ENCODE measurements at regions not wholly inside any gene's neighbourhood (a gene's known extent, or its start where the extent isn't known, plus 50 kb on each side); places are given as distances from the start of the nearest gene placed in this dataset.

DNA sequence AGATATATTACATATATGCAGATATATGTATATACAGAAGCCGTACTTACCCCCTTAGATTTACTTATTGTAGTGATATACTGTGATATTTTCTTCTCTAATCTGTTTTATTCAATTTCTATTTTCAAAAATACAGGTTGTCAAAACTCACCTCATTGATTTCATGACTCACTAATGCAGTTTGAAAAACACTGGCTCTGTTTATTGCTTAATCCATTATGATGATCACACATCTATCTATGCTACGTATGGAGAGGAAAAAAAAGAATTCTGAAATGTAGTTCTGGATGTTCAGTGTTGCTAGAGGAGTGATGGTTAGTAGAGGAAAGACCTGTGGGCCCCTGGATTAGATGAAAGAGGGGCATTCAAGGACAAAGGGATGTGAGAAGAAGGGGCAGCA, 121.0 kb upstream of the RPS23 start:
- no peak for DNase-seq (ENCODE audit: low read depth, low spot score)

DNA sequence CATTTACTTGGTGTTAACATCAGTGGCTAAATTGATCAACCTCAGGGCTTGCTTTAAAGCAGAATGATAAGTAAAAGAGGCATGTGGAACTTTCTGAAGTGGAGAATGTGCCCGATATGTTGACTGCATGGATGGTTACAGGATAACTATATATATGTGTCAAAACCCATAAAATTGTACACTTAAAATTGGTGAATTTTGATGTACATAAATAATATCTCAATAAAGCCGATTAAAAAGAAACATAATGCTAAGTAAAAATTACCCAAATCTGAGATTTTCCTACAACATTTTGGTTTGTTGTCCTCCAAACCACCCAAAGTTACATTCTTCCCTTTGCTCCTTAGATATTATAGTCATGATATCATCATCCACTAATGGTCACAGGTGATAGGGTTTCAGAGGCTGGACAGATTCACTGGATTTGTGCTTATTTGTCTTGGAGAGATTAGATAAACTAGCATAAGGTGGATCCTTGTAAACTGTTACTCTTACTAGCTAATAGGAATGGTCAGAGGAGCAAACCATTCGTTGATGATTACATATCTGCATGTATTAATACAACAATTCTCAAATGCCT, 119.7 kb upstream of the RPS23 start:
- no peak for DNase-seq (ENCODE audit: low read depth, low spot score)

DNA sequence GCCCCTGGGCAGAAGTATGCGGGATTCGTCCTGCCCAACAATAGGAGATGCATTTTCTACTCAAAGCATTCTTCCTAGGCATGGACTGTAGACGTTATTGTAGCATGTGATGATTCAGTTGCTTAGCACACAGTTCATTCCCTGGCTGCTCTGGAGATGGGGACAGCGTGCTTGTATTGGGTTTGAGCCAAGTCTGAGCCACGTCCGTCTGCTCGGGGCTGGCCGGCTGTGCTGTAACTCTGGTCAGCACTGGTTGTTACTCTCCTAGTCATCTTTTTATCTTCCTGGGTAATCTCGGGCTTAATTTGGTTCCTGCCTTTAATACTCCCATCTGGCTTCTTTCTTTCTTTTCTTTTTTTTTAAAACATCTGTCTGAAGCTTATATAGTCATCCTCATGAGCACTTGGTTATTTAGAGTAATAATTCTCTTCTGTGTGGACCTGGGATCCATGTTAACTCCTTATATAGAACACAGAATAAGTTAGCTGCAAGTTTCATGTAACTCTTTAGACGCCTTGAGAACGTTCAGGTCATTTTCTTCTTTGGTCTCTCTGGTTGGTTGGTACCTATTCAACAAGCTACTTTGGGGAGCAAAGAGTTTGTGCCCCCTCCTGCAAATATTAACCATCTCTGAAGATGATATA, 118.8 kb upstream of the RPS23 start:
- no peak for DNase-seq (ENCODE audit: low read depth, low spot score)

DNA sequence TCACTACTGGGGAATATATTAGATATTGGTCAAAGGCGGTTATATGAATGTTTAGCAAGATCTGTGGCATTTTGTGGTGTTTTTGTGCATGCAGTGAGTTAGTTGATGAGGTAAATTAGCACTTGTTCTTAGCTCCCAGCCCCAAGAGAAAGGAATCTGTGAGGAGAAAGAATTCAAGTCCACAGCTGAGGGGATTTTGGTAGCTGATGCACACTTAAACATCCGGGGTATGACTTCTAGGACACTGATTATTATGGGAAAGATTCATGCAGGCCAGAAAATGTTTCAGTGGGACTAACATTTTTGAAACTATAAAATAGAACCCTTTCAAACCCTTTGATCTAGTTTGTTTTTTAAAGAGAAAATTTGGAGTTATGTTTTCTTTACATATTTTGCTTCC, 118.2 kb upstream of the RPS23 start:
- no peak for DNase-seq (ENCODE audit: low read depth, low spot score)

DNA sequence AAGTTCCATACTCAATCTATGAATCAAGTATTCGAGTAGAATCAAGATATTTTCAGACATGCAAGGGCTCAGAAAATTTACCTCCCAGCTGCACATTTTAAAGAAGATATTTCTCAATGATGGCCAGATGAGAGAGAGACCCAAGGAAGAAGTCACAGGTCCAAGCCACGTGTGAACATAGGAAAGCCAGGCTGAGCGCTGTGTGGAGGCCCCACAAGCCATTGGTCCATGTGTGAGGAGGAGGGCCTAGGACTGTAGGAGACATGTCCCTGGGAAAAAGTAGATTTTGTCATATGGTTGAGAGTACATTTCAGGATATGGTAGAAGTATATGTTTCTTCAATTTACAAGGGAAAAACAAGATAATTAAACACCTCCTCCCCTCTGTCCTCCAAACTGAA, 115.8 kb upstream of the RPS23 start:
- DNase-seq (ENCODE audit: low read depth, low spot score): no peak

DNA sequence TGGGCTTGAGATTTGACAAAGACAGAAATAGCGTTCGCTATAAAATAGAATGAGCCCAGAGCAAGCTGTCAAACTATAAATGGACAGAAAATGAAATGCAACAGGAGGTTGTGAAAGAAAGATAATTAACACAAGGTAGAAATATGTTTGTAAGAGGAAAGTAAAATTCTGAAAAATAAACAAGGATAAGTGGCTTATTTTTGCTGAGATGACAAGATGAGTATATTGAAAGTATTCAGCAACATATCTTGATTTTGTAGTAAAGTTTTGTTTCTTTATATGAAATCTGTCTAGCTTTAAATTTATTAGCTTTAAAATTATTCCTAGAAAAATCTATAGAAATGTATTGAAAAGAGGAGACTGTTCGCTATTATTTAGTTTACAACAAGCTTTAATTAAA, 111.9 kb upstream of the RPS23 start:
- no peak for DNase-seq (ENCODE audit: low read depth, low spot score)

DNA sequence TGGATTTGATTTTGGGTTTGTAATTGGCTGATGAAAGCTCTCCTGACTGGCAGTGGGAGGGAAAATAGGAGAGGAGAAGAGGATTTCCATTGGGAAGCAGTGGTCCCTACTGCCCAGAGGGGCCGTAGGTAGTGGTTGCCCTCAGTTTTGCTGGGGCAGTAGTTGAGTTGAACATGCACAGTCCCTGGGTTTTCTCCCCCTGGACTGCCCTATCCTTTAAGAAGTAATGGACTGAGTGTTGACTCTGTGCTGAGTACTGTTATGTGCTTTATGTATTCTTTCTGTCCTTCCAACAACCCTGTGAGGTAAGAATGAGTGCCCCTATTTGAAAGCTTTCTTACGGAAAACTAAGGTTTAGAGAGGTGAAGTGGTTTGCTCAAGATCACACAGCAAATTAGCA, 111.2 kb upstream of the RPS23 start:
- DNase-seq (ENCODE audit: low read depth, low spot score): no peak

DNA sequence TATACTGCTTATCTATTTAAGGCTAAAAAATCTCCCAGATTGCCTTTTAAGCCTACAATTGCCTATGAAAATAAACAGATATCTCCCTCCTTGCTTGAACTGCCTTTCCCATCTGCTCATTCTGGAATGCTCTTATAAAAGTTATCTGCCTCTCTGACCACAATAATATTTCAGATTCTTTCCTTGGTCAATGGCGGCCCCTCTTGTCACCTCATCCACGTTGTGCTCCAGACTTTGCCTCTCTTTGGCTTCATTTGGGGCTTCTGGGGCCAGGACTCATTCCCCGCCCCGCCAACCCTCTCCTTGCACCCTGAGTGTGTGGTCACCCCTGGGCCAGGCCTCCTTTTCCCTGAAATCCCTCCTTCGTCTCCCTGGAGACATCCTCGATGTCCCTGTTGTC, 110.0 kb upstream of the RPS23 start:
- no peak for DNase-seq (ENCODE audit: low read depth, low spot score)

DNA sequence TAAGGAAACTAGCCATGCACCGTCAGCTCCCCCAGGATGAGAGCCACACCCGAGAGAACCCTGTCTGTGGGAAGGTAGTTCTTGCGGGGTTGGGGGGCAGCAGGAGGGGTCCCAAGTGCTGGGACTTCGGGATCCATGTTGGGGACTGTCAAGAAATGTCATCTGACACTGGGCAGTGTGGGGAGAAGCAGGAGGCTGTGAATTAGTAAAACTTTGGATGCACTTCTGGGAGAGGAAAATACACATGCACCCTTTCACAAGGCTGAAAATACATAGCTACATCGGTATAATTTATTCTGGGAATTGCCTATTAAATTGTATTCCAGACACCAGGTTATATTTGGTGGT, 109.6 kb upstream of the RPS23 start:
- DNase-seq (ENCODE audit: low read depth, low spot score): no peak

DNA sequence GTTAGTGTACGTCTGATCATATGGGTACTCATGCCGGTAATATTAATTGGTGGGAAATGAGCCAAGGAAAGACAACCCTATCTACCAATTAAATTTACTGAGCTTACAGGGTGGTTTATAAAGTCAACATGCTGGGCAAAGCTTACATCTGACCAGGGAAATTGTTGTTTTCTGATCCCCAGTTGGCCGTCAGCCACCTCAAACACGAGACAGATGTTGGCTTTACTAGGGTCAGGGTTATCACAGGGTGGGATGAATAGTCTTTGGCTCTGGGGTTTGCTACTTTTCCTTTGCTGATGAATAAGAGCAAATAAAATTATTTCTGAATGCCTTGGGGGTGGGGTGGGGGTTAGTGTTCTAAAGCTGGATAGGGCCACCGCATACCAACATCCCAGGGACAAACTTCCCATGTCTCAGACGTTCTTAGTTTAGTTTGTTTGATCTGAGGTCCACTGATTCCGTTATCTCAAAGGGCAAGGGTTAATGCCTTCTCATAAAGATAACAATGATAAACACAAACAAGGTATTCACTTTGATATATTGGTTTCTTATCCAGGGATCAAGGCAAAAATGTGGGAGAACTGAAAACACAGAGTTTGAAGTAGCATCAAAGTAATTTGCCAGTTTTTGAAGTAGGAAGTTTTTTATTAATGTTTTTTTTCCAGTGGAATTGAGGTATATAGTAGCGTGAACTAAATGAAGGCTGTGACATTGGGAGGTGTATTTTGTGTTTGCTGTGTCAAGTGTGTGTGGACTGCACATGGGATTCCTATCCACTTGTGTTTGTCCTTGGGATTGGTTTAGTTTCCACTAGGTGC, 109.1 kb upstream of the RPS23 start:
- no peak for DNase-seq (ENCODE audit: low read depth, low spot score)

DNA sequence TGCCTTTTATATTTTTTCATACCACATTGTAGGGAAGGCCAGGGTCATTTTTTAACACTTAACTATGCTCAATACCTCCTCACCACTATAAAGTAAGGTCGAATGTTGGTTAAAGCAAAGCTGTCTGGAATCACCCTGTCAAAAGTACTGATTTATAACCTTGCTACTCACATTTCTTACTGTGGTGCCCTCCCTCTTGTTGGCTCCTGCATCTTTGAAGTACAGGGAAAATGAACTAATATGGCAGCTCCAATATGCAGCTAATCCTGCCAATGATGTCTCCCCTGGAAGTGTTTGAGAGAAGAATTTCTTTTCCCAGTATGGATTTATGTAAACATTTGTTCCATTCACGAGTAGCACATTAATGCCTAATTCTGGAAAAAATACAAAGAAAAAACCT, 108.4 kb upstream of the RPS23 start:
- DNase-seq (ENCODE audit: low read depth, low spot score): no peak

DNA sequence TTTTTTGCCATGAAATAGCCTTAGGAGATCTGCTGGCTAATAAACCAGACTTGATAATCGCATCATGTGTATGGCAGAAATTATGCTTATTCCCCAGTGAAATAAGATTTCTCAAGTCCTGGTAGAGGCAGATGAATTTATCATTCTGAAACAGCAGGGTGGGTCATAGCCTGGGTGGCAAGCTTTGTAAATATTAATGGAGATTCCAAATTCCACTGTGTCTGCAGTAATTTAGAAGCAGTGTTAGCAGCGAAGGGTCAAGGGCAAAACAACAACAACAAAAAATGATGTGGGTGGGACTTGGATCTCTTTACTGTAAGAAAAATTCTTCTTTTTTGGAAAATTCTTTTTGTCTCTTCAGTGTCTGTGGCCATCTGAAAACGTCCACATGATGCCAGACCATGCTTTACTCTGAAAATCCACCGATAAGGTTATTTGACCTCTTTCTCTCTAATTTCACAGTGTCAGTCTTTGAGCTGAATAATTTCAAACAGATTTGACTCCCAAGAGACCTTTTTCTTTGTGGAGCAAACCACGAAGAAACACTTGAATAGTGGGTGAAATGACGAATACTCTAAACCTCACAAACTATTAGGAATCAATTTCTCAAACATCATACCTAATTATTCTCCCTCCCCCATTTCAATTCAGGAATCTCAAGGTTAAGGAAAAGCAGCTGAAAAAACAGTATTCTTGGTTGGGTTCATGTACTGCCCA, 106.0 kb upstream of the RPS23 start:
- no peak for DNase-seq (ENCODE audit: low read depth, low spot score)

DNA sequence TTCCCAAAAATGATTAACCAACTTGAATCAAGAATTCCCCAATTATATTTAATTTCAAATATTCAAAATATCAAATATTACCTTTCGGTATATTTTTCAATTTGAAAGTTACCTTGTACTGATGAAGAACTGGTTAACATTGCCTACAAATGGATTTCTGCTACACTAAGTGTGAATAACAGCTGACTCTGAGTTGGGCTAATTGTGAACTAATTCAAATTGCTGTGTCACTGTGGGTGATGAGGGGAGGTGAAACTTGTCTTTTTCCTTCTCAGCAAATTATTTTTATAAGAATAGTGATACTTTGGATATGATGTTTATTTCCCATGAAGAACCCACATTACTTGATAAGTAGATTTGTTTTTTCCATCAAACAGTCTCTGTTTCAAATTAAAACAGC, 103.4 kb upstream of the RPS23 start:
- DNase-seq (ENCODE audit: low read depth, low spot score): no peak

DNA sequence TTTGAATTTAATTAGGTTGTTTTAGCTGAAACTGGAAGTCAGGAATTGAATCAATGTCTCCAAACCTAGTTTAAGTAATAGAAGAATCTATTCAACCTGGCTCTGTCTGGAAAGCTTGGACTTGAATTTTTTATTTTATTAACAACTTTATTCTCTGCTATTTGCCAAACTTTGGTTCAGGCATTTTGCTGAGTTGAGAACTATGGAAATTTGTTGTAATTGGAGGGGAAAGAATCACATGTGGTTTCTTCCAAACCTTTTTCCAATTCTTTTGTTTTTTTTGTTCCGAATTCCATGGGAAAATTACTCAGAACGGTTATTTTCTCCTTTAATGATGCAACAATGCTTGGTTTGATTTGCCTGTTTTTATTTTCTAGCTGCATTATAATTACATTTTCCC, 98.2 kb upstream of the RPS23 start:
- no peak for DNase-seq (ENCODE audit: low read depth, low spot score)

DNA sequence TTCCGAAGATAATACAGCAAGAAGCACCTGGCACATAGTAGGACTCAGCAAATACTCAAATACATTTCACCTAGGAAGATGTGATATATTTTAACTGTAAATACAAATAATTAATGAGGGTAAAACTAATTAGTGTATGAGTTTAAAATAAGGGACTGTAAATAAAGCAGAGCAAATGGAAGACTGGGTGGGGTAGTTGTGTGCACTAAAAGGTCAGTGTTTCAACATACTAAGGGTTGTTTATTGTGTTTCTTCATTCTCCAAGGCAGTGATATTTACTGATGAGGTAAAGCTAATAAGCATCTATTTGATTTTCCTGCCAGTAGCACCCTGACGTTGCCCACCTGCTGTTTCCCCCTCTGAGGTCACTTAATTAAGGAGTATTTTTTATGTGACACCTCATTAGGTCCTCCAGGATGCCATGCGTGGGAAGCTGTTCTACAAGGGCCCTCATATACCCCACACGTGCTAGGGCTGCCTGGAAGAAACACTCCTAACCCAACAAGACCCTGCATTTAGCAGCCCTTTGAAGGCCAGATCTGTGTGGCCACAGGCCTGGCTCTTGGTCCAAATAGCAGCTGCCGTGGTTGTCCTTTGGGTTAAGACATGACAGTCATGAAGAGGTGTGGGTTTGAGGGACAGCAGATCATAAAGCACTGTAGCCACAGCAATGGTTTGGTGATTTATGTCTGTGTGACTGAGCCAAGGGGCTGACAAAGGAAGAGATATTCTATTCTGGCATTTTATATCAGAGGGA, 97.5 kb upstream of the RPS23 start:
- DNase-seq (ENCODE audit: low read depth, low spot score): no peak

DNA sequence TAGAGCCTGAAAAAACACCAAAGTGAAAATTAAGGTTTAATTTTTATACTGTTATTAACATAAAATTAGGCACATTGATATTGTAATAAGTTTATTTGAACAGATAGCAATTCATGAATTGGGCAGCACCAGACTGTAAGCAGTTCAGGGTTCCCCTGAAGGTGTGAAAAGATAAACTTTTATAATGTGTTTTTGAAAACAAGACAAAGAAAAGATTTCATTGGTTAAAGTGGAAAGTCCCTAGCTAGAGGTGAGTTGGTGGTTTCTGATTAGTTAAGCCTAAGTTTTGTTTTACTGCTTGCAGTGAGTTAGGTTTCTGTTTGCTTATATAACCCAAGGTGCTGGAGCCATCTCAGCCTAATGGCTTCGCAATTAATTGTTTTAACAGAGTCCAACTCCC, 96.5 kb upstream of the RPS23 start:
- no peak for DNase-seq (ENCODE audit: low read depth, low spot score)

DNA sequence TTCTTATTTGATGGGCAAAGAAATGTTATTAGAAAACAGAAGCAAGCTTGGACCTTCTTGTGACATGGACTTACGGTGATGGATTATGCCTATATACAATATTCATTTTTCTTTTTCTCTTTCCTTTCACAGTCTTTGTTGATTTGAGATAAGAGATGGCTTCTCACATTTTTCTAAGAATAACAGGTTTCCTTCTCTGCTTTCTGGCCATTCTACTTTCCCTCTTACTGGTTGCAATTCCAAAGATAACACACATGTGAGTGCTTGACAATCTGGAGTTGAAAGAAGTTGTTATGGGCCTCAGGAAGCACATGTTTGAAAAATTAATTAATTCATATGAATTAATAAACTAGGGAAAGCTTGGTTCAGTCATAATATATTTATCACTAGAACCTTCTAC, 89.8 kb upstream of the RPS23 start:
- DNase-seq (ENCODE audit: low read depth, low spot score): no peak

DNA sequence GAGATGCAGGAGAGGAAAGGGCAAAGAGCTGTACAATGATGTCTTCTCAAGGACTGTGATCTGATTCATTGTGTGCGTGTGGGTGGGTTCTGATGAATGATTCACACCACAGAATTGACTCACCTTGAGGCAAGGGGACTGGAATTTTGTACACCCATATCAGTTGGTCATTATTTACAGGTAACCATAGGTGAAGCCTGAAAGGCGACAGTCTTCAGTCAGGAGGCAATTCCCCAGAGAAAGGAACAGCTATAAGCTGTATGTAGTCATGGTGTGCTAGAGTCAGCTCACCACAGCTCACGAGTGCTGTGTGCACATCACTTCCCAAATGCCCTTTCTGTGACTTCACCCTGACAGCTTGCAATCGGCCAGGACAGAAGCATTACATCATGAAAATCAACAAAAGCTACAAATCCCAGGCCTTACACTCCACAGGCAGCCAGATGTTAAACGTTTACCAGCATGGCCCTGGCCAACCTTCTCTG, 87.6 kb upstream of the RPS23 start:
- DNase-seq (ENCODE audit: low read depth, low spot score): peak; percentile 7

DNA sequence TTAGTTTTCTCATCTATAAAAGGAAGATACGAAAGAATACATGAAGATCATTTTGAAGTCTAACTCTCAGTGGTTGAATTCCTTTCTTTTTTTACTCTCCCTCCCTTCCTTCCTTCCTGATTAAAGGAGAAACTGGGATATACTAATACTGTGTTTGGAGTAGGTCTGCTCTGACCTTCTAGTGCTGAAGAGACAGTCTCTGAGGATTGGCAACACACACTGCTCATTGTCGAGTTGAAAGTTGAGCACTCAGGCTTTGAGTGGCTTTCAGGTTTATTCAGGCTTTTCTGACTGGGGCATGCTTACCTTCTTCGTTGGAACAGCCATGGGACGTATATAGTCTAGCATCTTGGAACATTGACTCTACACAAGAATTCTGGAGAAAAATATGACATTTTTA, 86.9 kb upstream of the RPS23 start:
- no peak for DNase-seq (ENCODE audit: low read depth, low spot score)

DNA sequence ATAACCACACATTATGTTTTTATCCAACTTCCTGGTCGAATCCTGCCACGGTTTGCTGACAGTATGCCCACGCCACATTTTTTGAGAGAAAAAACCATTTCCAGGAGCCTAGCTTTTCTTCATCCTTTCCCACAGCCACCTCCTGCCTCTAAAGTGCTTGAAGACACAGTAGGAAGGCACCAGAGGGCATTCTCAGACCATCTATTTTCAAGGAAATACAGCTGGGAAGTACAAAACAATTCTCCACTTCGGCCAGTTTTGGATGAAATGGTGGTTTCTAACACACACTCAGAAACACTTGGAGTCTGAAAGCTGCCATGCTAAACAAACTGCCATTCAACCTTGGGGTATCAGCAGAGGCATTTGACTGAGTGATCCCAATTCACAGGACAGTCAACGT, 86.3 kb upstream of the RPS23 start:
- DNase-seq (ENCODE audit: low read depth, low spot score): no peak

DNA sequence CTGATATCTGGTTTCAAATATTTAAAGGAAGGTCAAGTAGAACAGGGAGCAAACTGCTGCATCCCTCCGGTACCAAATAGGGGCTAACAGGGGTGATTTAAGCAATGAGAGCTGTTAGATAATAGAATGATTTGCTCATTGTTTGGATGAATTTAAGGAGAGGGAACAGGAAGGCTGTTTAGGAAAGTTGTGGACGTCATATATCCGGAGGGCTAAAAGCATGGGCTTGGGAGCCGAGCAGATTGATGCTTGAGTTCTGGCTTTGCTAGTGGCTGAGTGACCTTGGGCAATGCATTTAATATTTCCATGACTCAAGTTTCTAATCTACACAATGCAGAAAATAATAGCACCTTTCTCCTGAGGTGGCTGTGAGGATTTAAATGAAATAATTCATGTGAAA, 85.4 kb upstream of the RPS23 start:
- no peak for DNase-seq (ENCODE audit: low read depth, low spot score)

DNA sequence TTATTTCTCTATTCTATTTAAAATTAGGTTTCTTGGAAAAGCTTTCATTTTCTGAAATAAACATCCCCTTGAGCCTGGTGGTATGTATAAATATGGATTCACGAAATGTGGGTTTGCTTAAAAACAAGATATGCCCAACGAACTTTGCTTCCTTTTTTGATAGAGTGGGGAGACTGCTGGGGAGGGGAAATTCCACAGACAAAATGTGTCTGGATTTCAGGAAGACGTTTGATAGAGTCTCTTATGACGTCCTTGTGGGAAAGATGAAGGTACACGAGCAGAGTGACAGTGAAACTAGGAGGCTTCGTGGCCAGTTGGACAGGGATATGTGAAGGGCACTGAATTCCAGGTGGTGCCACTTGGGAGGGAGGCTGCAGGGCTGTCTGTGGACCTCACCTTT, 84.5 kb upstream of the RPS23 start:
- no peak for DNase-seq (ENCODE audit: low read depth, low spot score)
